ENCODE measurements at regions not wholly inside any gene's neighbourhood (a gene's known extent, or its start where the extent isn't known, plus 50 kb on each side); places are given as distances from the start of the nearest gene placed in this dataset.
"Not testable (repeated sequence)": the region's sequence is repeated elsewhere in the genome, so short reads cannot be mapped to it uniquely, and the experiment has no call there.

GRCh38 chr2:224098481-224099230 lies 59.6 kb upstream of the SERPINE2 start:
- Mint-ChIP-seq H3K9me3 (no peaks in the 10 kb centered on the region), H3K36me3 (no peaks in the 10 kb centered on the region), H3K27ac (no peak overlapping the region)
- no peak for ATAC-seq
- no peak for DNase-seq (ENCODE audit: low spot score in 2 of 2)

DNA sequence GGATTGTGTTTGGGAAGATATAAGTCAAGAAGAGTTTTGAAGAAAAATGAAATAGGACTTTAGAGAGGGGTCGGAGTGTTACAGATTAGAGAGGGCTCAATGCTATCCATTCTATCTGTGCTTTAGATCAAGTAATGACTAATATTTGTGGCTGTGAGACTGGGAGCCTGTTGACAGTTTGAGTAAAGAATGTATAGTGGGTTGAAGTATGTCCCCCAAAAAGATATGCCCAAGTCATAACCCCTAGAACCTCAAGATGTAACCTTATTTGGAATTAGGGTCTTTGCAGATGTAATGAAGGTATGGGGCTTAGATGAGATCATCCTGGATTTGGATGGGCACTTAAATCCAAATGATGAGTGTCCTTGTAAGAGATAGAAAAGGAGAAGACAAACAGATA lies 55.3 kb upstream of the SERPINE2 start:
- DNase-seq (ENCODE audit: low spot score in 2 of 2) (no peak), ATAC-seq (no peak)
- Mint-ChIP-seq H3K27ac (no peak overlapping the region), H3K9me3 (no peaks in the 10 kb centered on the region), H3K36me3 (no peaks in the 10 kb centered on the region)

DNA sequence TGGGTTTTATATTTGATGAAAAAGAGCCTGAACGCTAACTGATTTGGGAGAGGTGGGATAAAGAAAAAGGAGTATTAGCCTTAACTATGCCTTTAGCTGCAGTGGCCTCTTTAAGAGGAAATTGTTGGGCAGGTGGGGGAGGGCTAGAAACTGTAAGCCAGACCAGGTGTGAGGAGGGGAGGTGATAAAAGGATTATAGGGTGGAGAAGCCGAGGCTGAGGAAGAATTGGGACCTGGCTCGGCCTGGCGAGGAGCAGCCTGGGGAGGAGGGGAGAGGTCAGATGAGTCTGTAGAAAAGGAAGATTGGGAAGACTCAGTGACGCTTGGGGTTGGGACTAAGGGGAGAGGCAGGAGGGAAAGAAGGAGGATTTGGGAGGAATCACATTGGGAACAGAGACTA lies 52.6 kb upstream of the SERPINE2 start:
- H3K9me3 Mint-ChIP-seq; H3K27ac Mint-ChIP-seq; DNase-seq (ENCODE audit: low spot score in 2 of 2): not testable (repeated sequence)

DNA sequence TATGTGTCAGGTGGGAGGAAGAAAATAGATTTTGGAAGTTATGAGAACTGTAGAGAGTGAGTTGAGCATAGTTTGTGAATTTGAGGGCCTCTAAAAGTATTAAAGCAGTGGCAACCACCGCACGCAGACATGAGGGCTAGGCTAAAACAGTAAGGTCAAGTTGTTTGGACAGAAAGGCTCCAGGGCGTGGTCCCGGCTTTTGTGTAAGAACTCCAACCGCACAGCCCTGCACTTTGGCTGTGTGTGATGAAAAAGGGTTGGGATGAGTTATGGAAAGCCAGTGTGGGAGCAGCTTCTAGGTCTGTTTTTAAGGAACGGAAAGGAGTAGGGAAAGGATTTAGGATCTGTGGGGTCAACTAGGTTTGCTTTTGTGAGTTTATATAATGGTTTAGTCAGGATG lies 50.5 kb upstream of the SERPINE2 start:
- ATAC-seq; DNase-seq (ENCODE audit: low spot score in 2 of 2); H3K9me3 Mint-ChIP-seq; H3K36me3 Mint-ChIP-seq; H3K27ac Mint-ChIP-seq: not testable (repeated sequence)

More for the DNA sequence above, 52.6 kb upstream of the SERPINE2 start:
- H3K36me3 Mint-ChIP-seq, ATAC-seq: not testable (repeated sequence)

Data from activated naive CD4-positive, alpha-beta T cell treated with anti-CD3 and anti-CD28 coated beads, Interleukin-2, amount 50 U/mL, for 72 hours (primary cell).